SIG-M5 treated with dmso at 0.1 percent for 504 hours (cell line): ENCODE measurements at regions not wholly inside any gene's neighbourhood (a gene's known extent, or its start where the extent isn't known, plus 50 kb on each side); places are given as distances from the start of the nearest gene placed in this dataset.

Experiments used
- DNase-seq: peaks from one replicate; lab custom pipeline; 2025; ENCODE audit not compliant: unreplicated experiment; lab: John Stamatoyannopoulos, UW

DNA sequence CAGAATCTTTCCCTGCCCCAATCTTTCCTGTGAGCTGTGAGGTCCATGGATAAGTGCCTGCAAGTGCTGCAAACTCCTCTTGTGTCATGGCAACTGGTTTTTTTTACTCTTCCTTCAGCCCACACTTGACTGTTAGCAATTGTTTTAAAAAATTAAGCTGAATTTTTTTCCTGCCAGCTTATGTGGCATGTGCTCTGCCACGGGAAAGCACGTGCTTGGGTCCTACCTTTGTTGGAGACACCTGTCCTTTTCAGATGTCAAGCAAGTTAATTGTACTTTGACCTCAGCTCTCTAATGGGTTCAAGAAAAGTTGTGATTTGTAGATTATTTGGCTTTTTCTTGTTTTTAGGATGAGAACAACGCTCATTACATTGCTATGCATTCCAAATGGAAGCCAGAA lies 398.5 kb downstream of the NUF2 start:
- DNase-seq = no peak

DNA sequence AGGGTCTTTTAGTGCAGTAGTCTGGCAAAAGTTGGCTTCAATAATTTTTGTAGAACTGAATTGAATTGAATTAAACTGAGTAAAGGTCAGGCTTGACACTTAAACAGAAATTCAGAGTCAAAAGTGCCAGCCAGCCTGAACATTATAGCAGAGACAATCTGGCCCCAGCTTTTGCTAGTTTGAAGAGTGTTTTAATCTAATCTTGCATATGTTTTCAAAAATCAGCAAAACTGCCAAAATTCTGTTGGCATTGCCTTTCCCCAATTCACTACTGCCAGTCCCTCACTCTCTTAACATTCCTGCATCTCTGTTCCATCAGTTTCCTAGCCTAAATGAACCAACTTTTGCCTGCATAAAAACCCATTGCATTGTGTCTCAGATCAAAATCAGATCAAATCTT lies 403.8 kb downstream of the NUF2 start:
- no peak for DNase-seq

DNA sequence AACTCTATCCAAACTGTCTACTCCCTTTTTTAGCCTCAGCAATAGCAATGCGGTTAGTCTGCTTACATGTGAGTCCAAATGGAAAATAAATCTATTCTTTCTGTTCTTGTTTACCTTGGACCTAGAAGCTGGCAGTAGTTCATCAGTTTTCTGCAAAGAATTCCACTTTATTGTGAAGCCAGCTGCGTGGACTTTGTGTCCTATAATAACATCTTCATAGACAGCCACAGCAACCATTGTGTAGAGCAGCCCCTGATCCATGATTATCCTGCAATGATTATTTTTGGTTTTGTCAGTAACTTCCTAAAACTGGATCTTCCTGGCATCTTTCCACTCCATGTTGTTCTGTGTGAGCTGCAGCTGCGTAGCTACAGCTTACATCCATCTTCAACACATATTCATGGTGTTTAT lies 408.7 kb downstream of the NUF2 start:
- DNase-seq = no peak

DNA sequence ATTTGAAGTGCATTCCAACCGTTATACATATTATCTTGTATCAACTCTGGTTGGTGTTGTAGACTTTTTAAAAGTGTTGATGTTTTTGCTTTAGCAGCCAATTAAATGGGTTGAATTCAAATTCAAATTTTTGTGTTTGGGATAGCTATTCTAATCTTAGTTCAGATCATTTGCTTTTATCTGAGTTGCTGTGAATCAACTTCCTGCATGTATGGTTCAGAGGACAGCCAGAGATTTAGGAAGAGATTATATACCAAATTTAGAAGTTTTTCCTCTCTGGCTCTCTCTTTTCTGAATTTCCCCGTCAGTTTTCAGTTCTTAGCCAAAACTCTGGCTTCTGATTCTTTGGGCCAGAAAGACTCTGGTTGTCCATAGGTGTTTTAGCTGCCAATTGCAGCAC lies 415.5 kb downstream of the NUF2 start:
- DNase-seq = no peak

DNA sequence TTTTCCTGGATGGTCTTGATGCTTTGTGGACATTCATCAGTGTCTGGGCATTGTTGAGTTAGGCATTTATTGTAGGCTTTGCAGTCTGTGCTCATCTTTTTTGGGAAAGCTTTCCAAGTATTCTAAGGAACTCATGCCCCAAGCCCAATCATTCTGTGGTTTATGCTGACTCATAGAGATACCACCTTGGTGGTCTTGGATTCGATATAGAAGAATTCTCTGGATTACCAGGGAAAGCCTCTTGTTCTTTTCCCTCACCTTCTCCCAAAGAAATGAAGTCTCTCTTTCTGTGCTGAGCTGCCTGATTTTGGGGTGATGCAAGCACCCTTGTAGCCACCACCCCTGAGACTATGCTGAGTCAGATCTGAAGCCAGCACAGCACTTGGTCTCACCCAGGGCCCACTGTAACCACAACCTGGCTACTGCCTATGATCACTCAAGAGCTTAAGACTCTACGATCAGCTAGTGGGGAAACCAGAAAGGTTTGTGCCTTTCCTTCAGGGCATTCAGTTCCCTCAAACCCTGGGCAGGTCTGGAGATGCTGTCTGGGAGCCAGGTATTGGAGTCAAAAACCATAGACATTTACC lies 422.6 kb downstream of the NUF2 start:
- no peak for DNase-seq

GRCh38 chr1:163745204-163745603 lies 423.4 kb downstream of the NUF2 start:
- no peak for DNase-seq

DNA sequence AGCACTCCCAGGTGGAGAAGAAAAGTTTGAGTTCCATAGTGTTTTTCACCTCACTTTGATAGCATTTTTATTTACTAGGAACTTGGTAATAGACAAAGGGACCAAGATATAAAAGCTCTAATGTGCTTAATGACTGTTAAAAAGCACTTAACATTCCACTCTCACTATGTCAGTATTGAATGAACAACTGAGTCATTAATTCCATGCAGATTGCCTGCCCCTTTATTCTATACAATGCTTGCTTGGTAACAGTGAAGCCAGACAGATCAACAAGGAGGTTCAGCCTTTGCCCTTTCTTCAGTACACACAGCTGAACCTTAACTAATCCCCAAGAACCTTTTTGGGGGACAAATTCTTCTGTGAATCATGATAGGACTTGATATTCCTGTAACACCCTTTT lies 425.5 kb downstream of the NUF2 start:
- no peak for DNase-seq

DNA sequence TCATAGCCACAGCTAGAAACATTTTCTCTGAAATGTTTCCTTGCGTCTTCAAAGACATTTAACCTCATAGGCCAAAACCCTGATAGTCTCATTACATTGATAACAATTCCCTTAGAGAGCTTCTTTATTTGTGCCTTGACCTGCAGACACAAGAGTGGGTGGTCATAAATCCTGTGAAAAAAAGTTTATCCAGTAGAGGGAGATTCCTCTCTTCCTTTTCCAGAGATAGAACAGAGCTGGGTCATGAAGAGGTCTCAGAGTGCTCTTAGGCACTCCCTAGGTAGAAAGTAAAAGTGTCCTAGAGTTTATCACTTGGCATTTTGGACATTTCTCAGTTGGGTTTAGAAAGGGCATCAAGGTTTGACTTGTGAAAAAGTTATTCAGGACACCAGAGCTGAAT lies 426.1 kb downstream of the NUF2 start:
- DNase-seq = no peak

GRCh38 chr1:163758977-163759670 lies 437.4 kb downstream of the NUF2 start:
- DNase-seq = no peak

DNA sequence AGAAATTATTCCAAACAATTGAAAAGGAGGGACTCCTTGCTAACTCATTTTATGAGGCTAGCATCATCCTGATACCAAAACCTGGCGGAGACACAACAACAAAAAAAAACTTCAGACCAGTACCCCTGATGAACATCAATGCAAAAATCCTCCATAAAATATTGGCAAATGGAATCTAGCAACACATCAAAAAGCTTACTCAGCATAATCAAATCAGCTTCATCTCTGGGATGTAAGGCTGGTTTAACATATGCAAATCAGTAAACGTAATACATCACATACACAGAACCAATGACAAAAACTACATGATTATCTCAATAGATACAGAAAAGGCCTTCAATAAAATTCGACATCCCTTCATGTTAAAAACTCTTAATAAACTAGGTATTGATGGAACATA lies 440.1 kb downstream of the NUF2 start:
- no peak for DNase-seq

DNA sequence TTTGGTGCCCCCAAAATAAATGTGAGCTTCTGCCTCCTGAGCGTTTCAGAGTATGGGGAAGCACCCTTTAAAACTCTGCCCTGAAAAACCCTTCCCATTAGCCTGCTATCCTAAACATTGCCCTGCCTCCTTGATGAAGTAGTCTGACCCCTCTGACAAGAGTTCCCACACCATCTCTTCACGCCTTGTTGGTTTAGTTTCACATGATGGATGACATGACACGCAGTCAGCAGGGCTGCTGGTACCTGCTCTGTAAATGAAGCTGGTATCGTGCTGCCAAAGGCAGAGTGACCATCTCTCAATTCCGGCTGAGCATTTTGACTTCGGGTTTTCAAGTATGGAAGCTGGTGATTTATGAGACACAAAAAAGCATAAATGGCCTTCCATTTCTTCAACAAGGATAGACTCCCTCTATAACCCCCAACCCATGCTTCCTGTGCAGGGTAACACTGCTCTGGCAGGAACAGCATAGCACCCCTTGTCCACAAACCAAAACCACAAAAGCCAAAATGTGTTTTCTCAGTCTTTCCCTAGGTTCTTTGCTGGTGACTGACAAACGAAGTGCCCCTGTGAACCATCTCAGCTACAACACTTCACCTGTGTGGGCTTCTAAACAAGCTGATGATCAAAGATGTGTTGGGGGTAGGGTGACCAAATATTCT lies 444.6 kb downstream of the NUF2 start:
- no peak for DNase-seq

- no peak for DNase-seq
Observed at GRCh38 chr1:163768576-163768975, 446.8 kb downstream of the NUF2 start.

DNA sequence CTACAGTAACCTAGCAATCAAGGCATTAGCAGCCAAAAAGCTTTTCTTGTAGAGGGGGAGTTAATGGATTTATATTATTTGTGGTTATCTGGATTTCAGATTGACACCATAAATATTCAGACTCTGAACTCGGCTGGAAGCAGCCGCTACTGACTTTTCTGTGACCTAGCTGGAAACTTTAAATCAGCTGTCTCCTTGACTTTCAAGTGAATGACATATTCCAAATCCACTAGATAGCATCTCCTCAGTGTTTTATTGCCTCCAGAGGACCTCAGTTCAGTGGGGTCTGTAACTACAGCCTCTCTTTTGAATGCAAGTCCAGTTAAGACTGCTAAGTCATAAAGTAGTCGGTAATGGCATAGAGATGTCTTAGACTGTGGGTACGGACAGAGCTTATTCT lies 448.5 kb downstream of the NUF2 start:
- DNase-seq = no peak

DNA sequence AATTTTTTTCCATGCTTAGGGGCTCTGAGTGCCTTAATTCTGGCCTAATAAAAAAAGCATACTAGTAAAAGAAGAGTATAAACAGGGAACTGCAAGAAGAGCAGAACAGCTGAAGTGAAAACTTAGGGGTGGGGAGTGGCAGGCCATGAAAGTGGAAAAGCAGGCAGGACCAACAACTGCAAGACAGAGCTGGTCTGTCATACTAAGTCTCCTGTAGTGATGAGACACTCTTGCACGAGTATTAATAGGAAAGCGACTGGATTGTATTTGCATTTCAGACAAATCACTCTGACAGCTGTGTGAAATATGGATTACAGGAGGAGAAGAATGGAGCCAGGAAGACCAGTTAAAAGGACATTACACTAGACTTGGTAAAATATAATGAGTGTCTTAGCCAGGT lies 449.9 kb downstream of the NUF2 start:
- DNase-seq = no peak

GRCh38 chr1:163772246-163772645 lies 450.5 kb downstream of the NUF2 start:
- no peak for DNase-seq

DNA sequence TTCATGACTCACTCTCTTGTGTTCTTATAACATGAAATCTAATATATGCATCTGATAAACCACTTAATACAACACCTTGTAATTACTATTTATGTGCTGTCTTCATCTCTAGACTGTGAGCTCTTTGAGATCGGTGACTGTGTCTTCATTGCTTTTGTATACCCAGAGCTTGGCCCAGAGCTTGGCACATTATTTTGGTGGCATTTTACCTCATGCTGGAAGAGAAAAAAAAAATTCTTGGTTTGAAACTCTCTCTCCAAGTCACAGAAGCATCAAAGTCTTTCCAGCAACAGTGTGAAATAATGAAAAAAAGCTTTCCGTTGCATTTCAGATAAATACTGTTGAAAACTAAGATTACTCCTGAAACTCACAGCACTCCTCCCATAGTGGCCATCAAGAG lies 451.6 kb downstream of the NUF2 start:
- DNase-seq = no peak

DNA sequence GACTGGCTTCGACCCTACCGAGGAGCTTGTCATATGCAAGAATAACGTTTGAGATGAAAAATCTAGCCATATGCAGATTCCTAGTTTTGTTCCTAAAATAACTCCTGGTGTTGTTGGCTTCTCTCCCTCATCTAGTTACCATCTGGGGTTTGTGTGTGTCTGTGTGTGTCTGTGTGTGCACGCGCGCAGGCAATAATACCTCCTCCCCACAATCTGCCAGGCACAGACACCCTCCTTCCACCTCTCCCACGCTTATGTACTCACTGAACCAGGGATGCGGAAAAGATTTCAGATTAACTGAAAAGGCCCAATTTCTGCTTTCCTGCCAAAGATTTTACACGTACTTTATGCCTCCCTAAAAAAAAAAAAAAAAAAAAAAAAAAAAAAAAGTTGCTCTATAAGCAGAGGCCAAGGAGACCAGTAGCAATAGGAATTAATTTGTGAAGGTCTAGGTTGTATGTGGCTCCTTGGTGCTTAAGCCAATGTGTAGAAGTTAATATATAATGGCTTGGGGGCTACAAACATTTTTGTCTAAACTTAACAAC lies 452.7 kb downstream of the NUF2 start:
- DNase-seq = no peak

GRCh38 chr1:163774978-163775620 lies 453.3 kb downstream of the NUF2 start:
- no peak for DNase-seq

GRCh38 chr1:163777205-163777604 lies 455.5 kb downstream of the NUF2 start:
- DNase-seq = no peak

DNA sequence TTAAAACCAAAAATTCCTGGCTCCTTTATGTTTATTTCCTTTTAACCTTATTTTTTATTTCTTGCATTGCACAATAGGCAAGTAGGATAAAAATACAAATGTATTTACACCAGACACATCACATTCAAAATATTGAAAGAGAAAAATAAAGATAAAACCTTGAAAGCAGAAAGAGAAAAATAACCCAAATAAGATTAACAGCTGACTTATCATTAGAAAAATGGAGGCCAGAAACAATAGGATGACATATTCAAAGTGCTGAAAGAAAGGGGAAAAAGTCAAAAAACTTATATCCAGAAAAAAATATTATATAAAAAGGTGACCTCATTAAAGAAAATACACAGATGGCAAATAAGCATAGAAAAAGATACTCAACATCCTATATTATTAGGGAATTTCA lies 459.4 kb downstream of the NUF2 start:
- DNase-seq = no peak

- DNase-seq = no peak
Observed at GRCh38 chr1:163785868-163786405, 464.2 kb downstream of the NUF2 start.

- DNase-seq = no peak
Observed at GRCh38 chr1:163789911-163790310, 468.2 kb downstream of the NUF2 start.
